ENCODE measurements at regions not wholly inside any gene's neighbourhood (a gene's known extent, or its start where the extent isn't known, plus 50 kb on each side); places are given as distances from the start of the nearest gene placed in this dataset.

- no peak overlapping the region for H3K4me3 Mint-ChIP-seq
- peaks cover 23% of the 10 kb centered on the region for H3K27me3 Mint-ChIP-seq
- H3K9me3 Mint-ChIP-seq: no peaks in the 10 kb centered on the region
- no peaks in the 10 kb centered on the region for H3K4me1 Mint-ChIP-seq
- H3K27ac Mint-ChIP-seq: no peak overlapping the region
- ATAC-seq (replicated peaks): no peak
- H3K36me3 Mint-ChIP-seq (ENCODE audit: low read depth): no peaks in the 10 kb centered on the region
These were observed 619.2 kb upstream of the CLINT1 start for GRCh38 chr5:158478139-158478538.

GRCh38 chr5:158477214-158477613, 618.3 kb upstream of the CLINT1 start:
- ATAC-seq (replicated peaks): no peak
- Mint-ChIP-seq H3K36me3 (ENCODE audit: low read depth) (no peaks in the 10 kb centered on the region), H3K4me1 (no peaks in the 10 kb centered on the region), H3K9me3 (no peaks in the 10 kb centered on the region), H3K27me3 (peaks cover 19% of the 10 kb centered on the region), H3K4me3 (no peak overlapping the region), H3K27ac (no peak overlapping the region)

GRCh38 chr5:158473016-158473635, 614.2 kb upstream of the CLINT1 start:
- no peaks in the 10 kb centered on the region for H3K4me1 Mint-ChIP-seq
- no peak for ATAC-seq (replicated peaks)
- no peaks in the 10 kb centered on the region for H3K36me3 Mint-ChIP-seq (ENCODE audit: low read depth)
- peaks cover 13% of the 10 kb centered on the region for H3K27me3 Mint-ChIP-seq
- H3K27ac Mint-ChIP-seq: no peak overlapping the region
- H3K9me3 Mint-ChIP-seq: no peaks in the 10 kb centered on the region
- H3K4me3 Mint-ChIP-seq: no peak overlapping the region

GRCh38 chr5:158471535-158471924, 612.6 kb upstream of the CLINT1 start:
- no peak for ATAC-seq (replicated peaks)
- peaks cover 7% of the 10 kb centered on the region for H3K27me3 Mint-ChIP-seq
- H3K9me3 Mint-ChIP-seq: no peaks in the 10 kb centered on the region
- H3K4me1 Mint-ChIP-seq: no peaks in the 10 kb centered on the region
- no peak overlapping the region for H3K27ac Mint-ChIP-seq
- no peak overlapping the region for H3K4me3 Mint-ChIP-seq
- H3K36me3 Mint-ChIP-seq (ENCODE audit: low read depth): no peaks in the 10 kb centered on the region

- peaks cover 7% of the 10 kb centered on the region for H3K27me3 Mint-ChIP-seq
- no peaks in the 10 kb centered on the region for H3K9me3 Mint-ChIP-seq
- ATAC-seq (replicated peaks): no peak
- no peak overlapping the region for H3K4me3 Mint-ChIP-seq
- no peak overlapping the region for H3K27ac Mint-ChIP-seq
- no peaks in the 10 kb centered on the region for H3K4me1 Mint-ChIP-seq
- no peaks in the 10 kb centered on the region for H3K36me3 Mint-ChIP-seq (ENCODE audit: low read depth)
These were observed 612.0 kb upstream of the CLINT1 start for GRCh38 chr5:158470764-158471534.

GRCh38 chr5:158468444-158468843, 609.5 kb upstream of the CLINT1 start:
- H3K27me3 Mint-ChIP-seq: peaks cover 3% of the 10 kb centered on the region
- no peaks in the 10 kb centered on the region for H3K36me3 Mint-ChIP-seq (ENCODE audit: low read depth)
- H3K9me3 Mint-ChIP-seq: no peaks in the 10 kb centered on the region
- no peak overlapping the region for H3K27ac Mint-ChIP-seq
- no peak for ATAC-seq (replicated peaks)
- H3K4me1 Mint-ChIP-seq: no peaks in the 10 kb centered on the region
- H3K4me3 Mint-ChIP-seq: no peak overlapping the region

- no peak for ATAC-seq (replicated peaks)
- Mint-ChIP-seq H3K27me3 (peaks cover 3% of the 10 kb centered on the region), H3K4me3 (no peak overlapping the region), H3K9me3 (no peaks in the 10 kb centered on the region), H3K4me1 (no peaks in the 10 kb centered on the region), H3K27ac (no peak overlapping the region), H3K36me3 (ENCODE audit: low read depth) (no peaks in the 10 kb centered on the region)
These were observed 607.2 kb upstream of the CLINT1 start for GRCh38 chr5:158466191-158466590.

- Mint-ChIP-seq H3K27ac (no peak overlapping the region), H3K4me3 (no peak overlapping the region), H3K27me3 (peaks cover 3% of the 10 kb centered on the region), H3K4me1 (no peaks in the 10 kb centered on the region), H3K36me3 (ENCODE audit: low read depth) (no peaks in the 10 kb centered on the region), H3K9me3 (no peaks in the 10 kb centered on the region)
- ATAC-seq (replicated peaks): no peak
These were observed 606.4 kb upstream of the CLINT1 start for GRCh38 chr5:158465086-158465972.

GRCh38 chr5:158464383-158464782, 605.4 kb upstream of the CLINT1 start:
- Mint-ChIP-seq H3K27me3 (peaks cover 3% of the 10 kb centered on the region), H3K9me3 (no peaks in the 10 kb centered on the region), H3K36me3 (ENCODE audit: low read depth) (no peaks in the 10 kb centered on the region), H3K27ac (no peak overlapping the region), H3K4me1 (no peaks in the 10 kb centered on the region), H3K4me3 (no peak overlapping the region)
- ATAC-seq (replicated peaks): no peak

GRCh38 chr5:158463938-158464337, 605.0 kb upstream of the CLINT1 start:
- Mint-ChIP-seq H3K4me3 (no peak overlapping the region), H3K4me1 (no peaks in the 10 kb centered on the region), H3K36me3 (ENCODE audit: low read depth) (no peaks in the 10 kb centered on the region), H3K27me3 (peaks cover 3% of the 10 kb centered on the region), H3K27ac (no peak overlapping the region), H3K9me3 (no peaks in the 10 kb centered on the region)
- ATAC-seq (replicated peaks): peak; percentile 60

- H3K36me3 Mint-ChIP-seq (ENCODE audit: low read depth): no peaks in the 10 kb centered on the region
These were observed 604.2 kb upstream of the CLINT1 start for GRCh38 chr5:158463188-158463587.

GRCh38 chr5:158462349-158463114, 603.6 kb upstream of the CLINT1 start:
- no peak for ATAC-seq (replicated peaks)
- no peak overlapping the region for H3K4me3 Mint-ChIP-seq
- H3K27ac Mint-ChIP-seq: no peak overlapping the region
- H3K27me3 Mint-ChIP-seq: no peaks in the 10 kb centered on the region
- H3K36me3 Mint-ChIP-seq (ENCODE audit: low read depth): no peaks in the 10 kb centered on the region
- no peaks in the 10 kb centered on the region for H3K9me3 Mint-ChIP-seq
- no peaks in the 10 kb centered on the region for H3K4me1 Mint-ChIP-seq

More at GRCh38 chr5:158463188-158463587, 604.2 kb upstream of the CLINT1 start:
- no peak overlapping the region for H3K27ac Mint-ChIP-seq
- peaks cover under 1% of the 10 kb centered on the region for H3K27me3 Mint-ChIP-seq
- no peak for ATAC-seq (replicated peaks)
- H3K4me3 Mint-ChIP-seq: no peak overlapping the region
- H3K4me1 Mint-ChIP-seq: no peaks in the 10 kb centered on the region
- H3K9me3 Mint-ChIP-seq: no peaks in the 10 kb centered on the region

- Mint-ChIP-seq H3K4me3 (no peak overlapping the region), H3K4me1 (no peaks in the 10 kb centered on the region), H3K9me3 (no peaks in the 10 kb centered on the region), H3K27me3 (peaks cover 4% of the 10 kb centered on the region), H3K36me3 (ENCODE audit: low read depth) (no peaks in the 10 kb centered on the region), H3K27ac (no peak overlapping the region)
- ATAC-seq (replicated peaks): no peak
These were observed 602.4 kb upstream of the CLINT1 start for GRCh38 chr5:158461240-158461854.

- no peak for ATAC-seq (replicated peaks)
- Mint-ChIP-seq H3K4me1 (no peaks in the 10 kb centered on the region), H3K4me3 (no peak overlapping the region), H3K36me3 (ENCODE audit: low read depth) (no peaks in the 10 kb centered on the region), H3K27ac (no peak overlapping the region), H3K27me3 (peaks cover 4% of the 10 kb centered on the region), H3K9me3 (no peaks in the 10 kb centered on the region)
These were observed 599.1 kb upstream of the CLINT1 start for GRCh38 chr5:158458086-158458485.

Data from activated T-helper 17 cell treated with anti-CD3 and anti-CD28 coated beads, Interleukin-2, amount 50 U/mL, for 72 hours (primary cell).